ENCODE measurements at regions not wholly inside any gene's neighbourhood (a gene's known extent, or its start where the extent isn't known, plus 50 kb on each side); places are given as distances from the start of the nearest gene placed in this dataset.

- Histone ChIP-seq H3K27ac (ENCODE audit: low read depth in 2 of 2, low read length in 1 of 2) (no peak overlapping the region), H3K4me3 (ENCODE audit: low read depth in 1 of 2, low read length in 2 of 2) (no peak overlapping the region), H3K4me1 (ENCODE audit: control insufficient read depth in 2 of 2, insufficient read depth in 2 of 2, low read length in 1 of 2) (no peaks in the 10 kb centered on the region), H3K9me3 (ENCODE audit: control insufficient read depth in 2 of 2, insufficient read depth in 1 of 2, low read depth in 1 of 2, low read length in 1 of 2) (no peaks in the 10 kb centered on the region), H3K27me3 (ENCODE audit: control insufficient read depth in 1 of 2, insufficient read depth in 2 of 2, low read length in 2 of 2) (no peaks in the 10 kb centered on the region), H3K36me3 (ENCODE audit: control insufficient read depth in 2 of 2, insufficient read depth in 2 of 2, low read length in 1 of 2) (no peaks in the 10 kb centered on the region)
- WGBS, 2 donors = 93 to 97% methylated on average over 3 of the region's 3 CpGs
Observed at GRCh38 chrX:43003204-43003565, 225.2 kb upstream of the PPP1R2C start.

GRCh38 chrX:43003939-43004338, 226.0 kb upstream of the PPP1R2C start:
- H3K4me3 ChIP-seq (ENCODE audit: low read depth in 1 of 2, low read length in 2 of 2) = no peak overlapping the region
- 79 to 89% methylated on average over 2 of the region's 2 CpGs for WGBS, 2 donors
- H3K27me3 ChIP-seq (ENCODE audit: control insufficient read depth in 1 of 2, insufficient read depth in 2 of 2, low read length in 2 of 2) = no peaks in the 10 kb centered on the region
- no peaks in the 10 kb centered on the region for H3K36me3 ChIP-seq (ENCODE audit: control insufficient read depth in 2 of 2, insufficient read depth in 2 of 2, low read length in 1 of 2)
- H3K9me3 ChIP-seq (ENCODE audit: control insufficient read depth in 2 of 2, insufficient read depth in 1 of 2, low read depth in 1 of 2, low read length in 1 of 2) = no peaks in the 10 kb centered on the region
- H3K4me1 ChIP-seq (ENCODE audit: control insufficient read depth in 2 of 2, insufficient read depth in 2 of 2, low read length in 1 of 2) = no peaks in the 10 kb centered on the region
- H3K27ac ChIP-seq (ENCODE audit: low read depth in 2 of 2, low read length in 1 of 2) = no peak overlapping the region

GRCh38 chrX:43005561-43005960, 227.6 kb upstream of the PPP1R2C start:
- H3K4me1 ChIP-seq (ENCODE audit: control insufficient read depth in 2 of 2, insufficient read depth in 2 of 2, low read length in 1 of 2) = no peaks in the 10 kb centered on the region
- H3K9me3 ChIP-seq (ENCODE audit: control insufficient read depth in 2 of 2, insufficient read depth in 1 of 2, low read depth in 1 of 2, low read length in 1 of 2) = no peaks in the 10 kb centered on the region
- H3K4me3 ChIP-seq (ENCODE audit: low read depth in 1 of 2, low read length in 2 of 2) = no peak overlapping the region
- WGBS, 2 donors = 59 to 83% methylated on average over 3 of the region's 3 CpGs
- no peaks in the 10 kb centered on the region for H3K36me3 ChIP-seq (ENCODE audit: control insufficient read depth in 2 of 2, insufficient read depth in 2 of 2, low read length in 1 of 2)
- H3K27ac ChIP-seq (ENCODE audit: low read depth in 2 of 2, low read length in 1 of 2) = no peak overlapping the region
- no peaks in the 10 kb centered on the region for H3K27me3 ChIP-seq (ENCODE audit: control insufficient read depth in 1 of 2, insufficient read depth in 2 of 2, low read length in 2 of 2)

- H3K27ac ChIP-seq (ENCODE audit: low read depth in 2 of 2, low read length in 1 of 2) = no peak overlapping the region
- 46 to 94% methylated on average over 1 of the region's 1 CpG for WGBS, 2 donors
Observed at GRCh38 chrX:43008356-43008755, 230.4 kb upstream of the PPP1R2C start.

GRCh38 chrX:43016021-43016420, 238.1 kb upstream of the PPP1R2C start:
- Histone ChIP-seq H3K27me3 (ENCODE audit: control insufficient read depth in 1 of 2, insufficient read depth in 2 of 2, low read length in 2 of 2) (no peaks in the 10 kb centered on the region), H3K27ac (ENCODE audit: low read depth in 2 of 2, low read length in 1 of 2) (no peak overlapping the region), H3K36me3 (ENCODE audit: control insufficient read depth in 2 of 2, insufficient read depth in 2 of 2, low read length in 1 of 2) (no peaks in the 10 kb centered on the region), H3K9me3 (ENCODE audit: control insufficient read depth in 2 of 2, insufficient read depth in 1 of 2, low read depth in 1 of 2, low read length in 1 of 2) (no peaks in the 10 kb centered on the region), H3K4me1 (ENCODE audit: control insufficient read depth in 2 of 2, insufficient read depth in 2 of 2, low read length in 1 of 2) (no peaks in the 10 kb centered on the region), H3K4me3 (ENCODE audit: low read depth in 1 of 2, low read length in 2 of 2) (no peak overlapping the region)

More at GRCh38 chrX:43008356-43008755, 230.4 kb upstream of the PPP1R2C start:
- Histone ChIP-seq H3K36me3 (ENCODE audit: control insufficient read depth in 2 of 2, insufficient read depth in 2 of 2, low read length in 1 of 2) (no peaks in the 10 kb centered on the region), H3K4me1 (ENCODE audit: control insufficient read depth in 2 of 2, insufficient read depth in 2 of 2, low read length in 1 of 2) (no peaks in the 10 kb centered on the region), H3K4me3 (ENCODE audit: low read depth in 1 of 2, low read length in 2 of 2) (no peak overlapping the region), H3K27me3 (ENCODE audit: control insufficient read depth in 1 of 2, insufficient read depth in 2 of 2, low read length in 2 of 2) (no peaks in the 10 kb centered on the region), H3K9me3 (ENCODE audit: control insufficient read depth in 2 of 2, insufficient read depth in 1 of 2, low read depth in 1 of 2, low read length in 1 of 2) (no peaks in the 10 kb centered on the region)

GRCh38 chrX:43018031-43018430, 240.1 kb upstream of the PPP1R2C start:
- no peaks in the 10 kb centered on the region for H3K9me3 ChIP-seq (ENCODE audit: control insufficient read depth in 2 of 2, insufficient read depth in 1 of 2, low read depth in 1 of 2, low read length in 1 of 2)
- H3K36me3 ChIP-seq (ENCODE audit: control insufficient read depth in 2 of 2, insufficient read depth in 2 of 2, low read length in 1 of 2) = no peaks in the 10 kb centered on the region
- H3K27ac ChIP-seq (ENCODE audit: low read depth in 2 of 2, low read length in 1 of 2) = no peak overlapping the region
- H3K27me3 ChIP-seq (ENCODE audit: control insufficient read depth in 1 of 2, insufficient read depth in 2 of 2, low read length in 2 of 2) = no peaks in the 10 kb centered on the region
- H3K4me1 ChIP-seq (ENCODE audit: control insufficient read depth in 2 of 2, insufficient read depth in 2 of 2, low read length in 1 of 2) = no peaks in the 10 kb centered on the region
- 93 to 96% methylated on average over 5 of the region's 5 CpGs for WGBS, 2 donors
- no peak overlapping the region for H3K4me3 ChIP-seq (ENCODE audit: low read depth in 1 of 2, low read length in 2 of 2)

GRCh38 chrX:43019021-43019420, 241.1 kb upstream of the PPP1R2C start:
- H3K27ac ChIP-seq (ENCODE audit: low read depth in 2 of 2, low read length in 1 of 2) = no peak overlapping the region
- whole genome bisulfite sequencing, 2 donors = 36 to 48% methylated on average over 3 of the region's 3 CpGs
- H3K36me3 ChIP-seq (ENCODE audit: control insufficient read depth in 2 of 2, insufficient read depth in 2 of 2, low read length in 1 of 2) = no peaks in the 10 kb centered on the region
- H3K27me3 ChIP-seq (ENCODE audit: control insufficient read depth in 1 of 2, insufficient read depth in 2 of 2, low read length in 2 of 2) = no peaks in the 10 kb centered on the region
- H3K4me3 ChIP-seq (ENCODE audit: low read depth in 1 of 2, low read length in 2 of 2) = no peak overlapping the region
- H3K9me3 ChIP-seq (ENCODE audit: control insufficient read depth in 2 of 2, insufficient read depth in 1 of 2, low read depth in 1 of 2, low read length in 1 of 2) = no peaks in the 10 kb centered on the region
- H3K4me1 ChIP-seq (ENCODE audit: control insufficient read depth in 2 of 2, insufficient read depth in 2 of 2, low read length in 1 of 2) = no peaks in the 10 kb centered on the region

- Histone ChIP-seq H3K27me3 (ENCODE audit: control insufficient read depth in 1 of 2, insufficient read depth in 2 of 2, low read length in 2 of 2) (no peaks in the 10 kb centered on the region), H3K36me3 (ENCODE audit: control insufficient read depth in 2 of 2, insufficient read depth in 2 of 2, low read length in 1 of 2) (no peaks in the 10 kb centered on the region), H3K4me3 (ENCODE audit: low read depth in 1 of 2, low read length in 2 of 2) (no peak overlapping the region), H3K27ac (ENCODE audit: low read depth in 2 of 2, low read length in 1 of 2) (no peak overlapping the region), H3K4me1 (ENCODE audit: control insufficient read depth in 2 of 2, insufficient read depth in 2 of 2, low read length in 1 of 2) (no peaks in the 10 kb centered on the region), H3K9me3 (ENCODE audit: control insufficient read depth in 2 of 2, insufficient read depth in 1 of 2, low read depth in 1 of 2, low read length in 1 of 2) (no peaks in the 10 kb centered on the region)
- WGBS, 2 donors = 78 to 100% methylated on average over 1 of the region's 1 CpG
Observed at GRCh38 chrX:43025806-43026315, 247.9 kb upstream of the PPP1R2C start.

- 71 to 80% methylated on average over 1 of the region's 1 CpG for WGBS, 2 donors
Observed at GRCh38 chrX:43064096-43064495, 286.1 kb upstream of the PPP1R2C start.

GRCh38 chrX:43065978-43066377, 288.0 kb upstream of the PPP1R2C start:
- 37 to 62% methylated on average over 2 of the region's 2 CpGs for WGBS, 2 donors
- no peak overlapping the region for H3K27ac ChIP-seq (ENCODE audit: low read depth in 2 of 2, low read length in 1 of 2)
- H3K9me3 ChIP-seq (ENCODE audit: control insufficient read depth in 2 of 2, insufficient read depth in 1 of 2, low read depth in 1 of 2, low read length in 1 of 2) = no peaks in the 10 kb centered on the region
- no peak overlapping the region for H3K4me3 ChIP-seq (ENCODE audit: low read depth in 1 of 2, low read length in 2 of 2)
- no peaks in the 10 kb centered on the region for H3K4me1 ChIP-seq (ENCODE audit: control insufficient read depth in 2 of 2, insufficient read depth in 2 of 2, low read length in 1 of 2)
- no peaks in the 10 kb centered on the region for H3K36me3 ChIP-seq (ENCODE audit: control insufficient read depth in 2 of 2, insufficient read depth in 2 of 2, low read length in 1 of 2)
- H3K27me3 ChIP-seq (ENCODE audit: control insufficient read depth in 1 of 2, insufficient read depth in 2 of 2, low read length in 2 of 2) = peaks cover 0 to 3% of the 10 kb centered on the region in 2 donors

More at GRCh38 chrX:43064096-43064495, 286.1 kb upstream of the PPP1R2C start:
- peaks cover 0 to 3% of the 10 kb centered on the region in 2 donors for H3K27me3 ChIP-seq (ENCODE audit: control insufficient read depth in 1 of 2, insufficient read depth in 2 of 2, low read length in 2 of 2)
- H3K27ac ChIP-seq (ENCODE audit: low read depth in 2 of 2, low read length in 1 of 2) = no peak overlapping the region
- no peaks in the 10 kb centered on the region for H3K4me1 ChIP-seq (ENCODE audit: control insufficient read depth in 2 of 2, insufficient read depth in 2 of 2, low read length in 1 of 2)
- H3K9me3 ChIP-seq (ENCODE audit: control insufficient read depth in 2 of 2, insufficient read depth in 1 of 2, low read depth in 1 of 2, low read length in 1 of 2) = no peaks in the 10 kb centered on the region
- H3K4me3 ChIP-seq (ENCODE audit: low read depth in 1 of 2, low read length in 2 of 2) = no peak overlapping the region
- no peaks in the 10 kb centered on the region for H3K36me3 ChIP-seq (ENCODE audit: control insufficient read depth in 2 of 2, insufficient read depth in 2 of 2, low read length in 1 of 2)

Data from esophagus (tissue), 2 donors.